OCI-LY7 (cell line): ENCODE measurements at regions not wholly inside any gene's neighbourhood (a gene's known extent, or its start where the extent isn't known, plus 50 kb on each side); places are given as distances from the start of the nearest gene placed in this dataset.

ENCODE experiments used
- BruUV-seq: library from RNA; stranded (reverse); fragments of 400-500 nt; replicated peaks from 2 replicates; lab custom pipeline; 2021; lab: Mats Ljungman, UMichigan
- CTCF ChIA-PET: fragments of 300-600 bp; sonication (Branson Sonifier 250); formaldehyde crosslinking; loops from one replicate; lab custom pipeline; 2022; ENCODE audit warnings: antibody characterized with exemption; ENCODE audit not compliant: unreplicated experiment; lab: Charles Lee
- POLR2A ChIA-PET: fragments of 300-600 bp; sonication (Branson Sonifier 250); formaldehyde crosslinking; loops from one replicate; lab custom pipeline; 2022; ENCODE audit warnings: antibody characterized with exemption; lab: Charles Lee
- DNase-seq: peaks from one replicate; pipeline ENCODE4 v3.0.0-alpha.2; 2015; ENCODE audit warnings: low spot score
- H2AFZ ChIP-seq: fragments of 200-600 bp; sonication (generic), shearing (Covaris generic); 2 replicates; pipeline ENCODE4 v1.6.1; 2014; ENCODE audit warnings: mild to moderate bottlenecking, antibody characterized with exemption, low read length, moderate library complexity
- H3K27ac ChIP-seq: fragments of 200-600 bp; sonication (generic); 2 replicates; pipeline ENCODE4 v1.5.1; 2014; ENCODE audit warnings: mixed run types, low read depth, mild to moderate bottlenecking, moderate library complexity, low read length, inconsistent platforms; ENCODE audit not compliant: poor library complexity, severe bottlenecking
- H3K36me3 ChIP-seq: fragments of 200-600 bp; sonication (generic); 2 replicates; pipeline ENCODE4 v1.6.1; 2014; ENCODE audit warnings: mild to moderate bottlenecking, antibody characterized with exemption, low read length, moderate library complexity, mixed read lengths; ENCODE audit not compliant: insufficient read depth
- H3K4me1 ChIP-seq: fragments of 200-600 bp; sonication (generic); 2 replicates; pipeline ENCODE4 v1.5.1; 2014; ENCODE audit warnings: mild to moderate bottlenecking, low read length; ENCODE audit not compliant: insufficient read depth, poor library complexity, severe bottlenecking
- H3K4me2 ChIP-seq: fragments of 200-600 bp; sonication (generic); 2 replicates; pipeline ENCODE4 v1.6.1; 2014; ENCODE audit warnings: mild to moderate bottlenecking, low read length
- H3K4me3 ChIP-seq: fragments of 200-600 bp; sonication (generic); 2 replicates; pipeline ENCODE4 v1.5.1; 2014; ENCODE audit warnings: mild to moderate bottlenecking, low read depth, low read length; ENCODE audit not compliant: poor library complexity, severe bottlenecking
- H3K79me2 ChIP-seq: fragments of 200-600 bp; sonication (generic); 2 replicates; pipeline ENCODE4 v1.6.1; 2016; ENCODE audit warnings: low read depth, mild to moderate bottlenecking, low read length, moderate library complexity, mixed read lengths; ENCODE audit not compliant: insufficient read depth
- H3K9me2 ChIP-seq: fragments of 200-600 bp; sonication (generic); 2 replicates; pipeline ENCODE4 v1.6.1; 2016; ENCODE audit warnings: mild to moderate bottlenecking, low read length, mixed read lengths; ENCODE audit not compliant: insufficient read depth
- H3K9me3 ChIP-seq: fragments of 200-600 bp; sonication (generic); 2 replicates; pipeline ENCODE4 v1.6.1; 2014; ENCODE audit warnings: mild to moderate bottlenecking, mixed run types, low read length, mixed read lengths
- H4K20me1 ChIP-seq: fragments of 200-600 bp; sonication (generic); 2 replicates; pipeline ENCODE4 v1.6.1; 2014; ENCODE audit warnings: mild to moderate bottlenecking, antibody characterized with exemption, low read length, moderate library complexity, mixed read lengths; ENCODE audit not compliant: insufficient read depth
- EZH2phosphoT487 ChIP-seq: fragments of 200-600 bp; sonication (generic); IDR thresholded peaks from 2 replicates; pipeline ENCODE4 v1.6.1; 2018; ENCODE audit warnings: low read depth, borderline replicate concordance, mild to moderate bottlenecking, mixed run types, antibody characterized with exemption, low read length, moderate library complexity, mixed read lengths
- intact Hi-C: fragments of 100-400 bp; cut with micrococcal nuclease; formaldehyde crosslinking; loops from one replicate; pipeline ENCODE4 v1.10.0; 2022; ENCODE audit not compliant: unreplicated experiment
- TF ChIP-seq, protein P1 (sequence below): fragments of 200-600 bp; sonication (generic); conservative IDR thresholded peaks from 2 replicates; pipeline ENCODE4 v1.5.1; 2014; ENCODE audit warnings: mild to moderate bottlenecking, antibody characterized with exemption, low read length, moderate library complexity, mixed read lengths

DNA sequence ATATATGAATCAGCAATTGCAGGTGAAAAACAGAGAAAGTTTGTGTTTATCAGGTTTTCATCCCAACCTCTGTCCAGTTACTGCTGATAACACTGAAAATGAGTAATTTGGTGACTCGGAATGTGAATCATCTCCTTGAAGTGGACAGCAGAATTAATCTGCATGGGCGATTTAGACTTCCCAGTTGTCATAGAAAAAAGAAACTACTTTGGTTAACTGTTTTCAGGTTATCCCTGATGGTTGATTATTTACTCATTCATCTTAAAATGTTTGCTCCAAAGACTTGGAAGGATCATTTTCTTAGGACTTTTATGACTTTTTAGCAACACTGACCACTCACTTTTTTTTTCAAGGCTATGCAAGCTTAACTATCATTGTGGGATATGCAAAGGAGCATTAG lies 504.1 kb upstream of the ANKRD30A start:
- ChIA-PET POLR2A (no interaction called here), CTCF (no interaction called here)
- no peaks in the 10 kb centered on the region for H4K20me1 ChIP-seq
- H3K4me2 ChIP-seq, result no peak overlapping the region
- no peaks in the 10 kb centered on the region for H3K9me3 ChIP-seq
- no peak for DNase-seq
- no peak overlapping the region for H3K4me3 ChIP-seq
- no peak overlapping the region for H3K27ac ChIP-seq
- no peaks in the 10 kb centered on the region for H3K36me3 ChIP-seq
- H3K9me2 ChIP-seq, result no peaks in the 10 kb centered on the region
- BruUV-seq, result no TSS peak
- H3K4me1 ChIP-seq, result no peaks in the 10 kb centered on the region
- no peaks in the 10 kb centered on the region for H3K79me2 ChIP-seq
- TF ChIP-seq EZH2phosphoT487, result no peak
- TF ChIP-seq, protein P1, sequence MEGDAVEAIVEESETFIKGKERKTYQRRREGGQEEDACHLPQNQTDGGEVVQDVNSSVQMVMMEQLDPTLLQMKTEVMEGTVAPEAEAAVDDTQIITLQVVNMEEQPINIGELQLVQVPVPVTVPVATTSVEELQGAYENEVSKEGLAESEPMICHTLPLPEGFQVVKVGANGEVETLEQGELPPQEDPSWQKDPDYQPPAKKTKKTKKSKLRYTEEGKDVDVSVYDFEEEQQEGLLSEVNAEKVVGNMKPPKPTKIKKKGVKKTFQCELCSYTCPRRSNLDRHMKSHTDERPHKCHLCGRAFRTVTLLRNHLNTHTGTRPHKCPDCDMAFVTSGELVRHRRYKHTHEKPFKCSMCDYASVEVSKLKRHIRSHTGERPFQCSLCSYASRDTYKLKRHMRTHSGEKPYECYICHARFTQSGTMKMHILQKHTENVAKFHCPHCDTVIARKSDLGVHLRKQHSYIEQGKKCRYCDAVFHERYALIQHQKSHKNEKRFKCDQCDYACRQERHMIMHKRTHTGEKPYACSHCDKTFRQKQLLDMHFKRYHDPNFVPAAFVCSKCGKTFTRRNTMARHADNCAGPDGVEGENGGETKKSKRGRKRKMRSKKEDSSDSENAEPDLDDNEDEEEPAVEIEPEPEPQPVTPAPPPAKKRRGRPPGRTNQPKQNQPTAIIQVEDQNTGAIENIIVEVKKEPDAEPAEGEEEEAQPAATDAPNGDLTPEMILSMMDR, result no peak
- intact Hi-C loops, result no loop called here
- no peak overlapping the region for H2AFZ ChIP-seq

DNA sequence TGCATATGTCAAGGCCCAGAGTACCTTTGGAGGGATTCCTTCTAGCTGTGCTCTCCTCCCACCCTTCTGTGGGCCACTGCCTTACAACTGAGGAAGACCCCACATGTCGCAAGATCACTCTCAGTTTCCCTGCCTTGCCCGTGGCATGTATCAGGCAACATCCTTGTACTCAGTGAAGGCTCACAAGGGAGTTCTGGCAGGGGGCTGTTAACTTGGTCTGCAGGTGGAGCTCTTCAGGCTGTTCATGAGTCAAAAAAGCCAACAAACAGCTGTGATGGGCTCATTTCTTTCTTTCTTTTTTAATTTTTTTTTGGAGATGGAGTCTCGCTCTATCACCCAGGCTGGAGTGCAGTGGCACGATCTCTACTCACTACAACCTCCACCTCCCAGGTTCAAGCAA lies 513.0 kb upstream of the ANKRD30A start:
- H3K9me3 ChIP-seq, result no peaks in the 10 kb centered on the region
- TF ChIP-seq EZH2phosphoT487, result no peak
- TF ChIP-seq, protein P1, result no peak
- no peaks in the 10 kb centered on the region for H3K36me3 ChIP-seq
- no peak overlapping the region for H3K27ac ChIP-seq
- POLR2A ChIA-PET, result no interaction called here
- no peaks in the 10 kb centered on the region for H3K4me1 ChIP-seq
- no peak for DNase-seq
- CTCF ChIA-PET, result no interaction called here
- no peak overlapping the region for H3K4me2 ChIP-seq
- no peak overlapping the region for H3K4me3 ChIP-seq
- H4K20me1 ChIP-seq, result no peaks in the 10 kb centered on the region
- H2AFZ ChIP-seq, result no peak overlapping the region
- H3K9me2 ChIP-seq, result no peaks in the 10 kb centered on the region
- no peaks in the 10 kb centered on the region for H3K79me2 ChIP-seq
- intact Hi-C loops, result no loop called here
- no TSS peak for BruUV-seq

DNA sequence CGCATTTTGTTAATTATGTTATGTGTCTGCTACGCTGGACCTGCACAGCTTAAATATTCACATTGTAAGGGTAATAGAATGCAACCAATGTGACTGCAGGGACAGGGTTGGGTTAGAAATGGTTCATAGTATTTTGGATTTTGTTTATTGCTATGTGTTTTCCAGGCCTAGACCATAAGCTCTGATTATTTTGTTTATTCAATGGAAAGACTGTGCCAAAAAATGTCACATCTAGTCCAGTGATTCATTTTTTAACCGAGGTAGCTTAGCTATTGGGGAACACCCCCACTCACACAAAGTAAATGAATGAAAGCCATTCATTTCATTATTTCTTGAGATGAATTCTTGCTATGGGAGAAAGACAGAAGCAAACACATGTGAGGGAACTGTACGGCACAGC lies 516.5 kb upstream of the ANKRD30A start:
- H2AFZ ChIP-seq, result no peak overlapping the region
- no peaks in the 10 kb centered on the region for H4K20me1 ChIP-seq
- POLR2A ChIA-PET, result no interaction called here
- H3K4me2 ChIP-seq, result no peak overlapping the region
- H3K4me3 ChIP-seq, result no peak overlapping the region
- no peaks in the 10 kb centered on the region for H3K9me2 ChIP-seq
- no peak overlapping the region for H3K27ac ChIP-seq
- intact Hi-C loops, result no loop called here
- CTCF ChIA-PET, result no interaction called here
- TF ChIP-seq, protein P1, result no peak
- no peak for TF ChIP-seq EZH2phosphoT487
- BruUV-seq, result no TSS peak
- H3K36me3 ChIP-seq, result no peaks in the 10 kb centered on the region
- no peak for DNase-seq
- H3K9me3 ChIP-seq, result no peaks in the 10 kb centered on the region
- no peaks in the 10 kb centered on the region for H3K79me2 ChIP-seq
- no peaks in the 10 kb centered on the region for H3K4me1 ChIP-seq
